Prostate gland (tissue), 2 donors: ENCODE measurements at regions not wholly inside any gene's neighbourhood (a gene's known extent, or its start where the extent isn't known, plus 50 kb on each side); places are given as distances from the start of the nearest gene placed in this dataset.
A peak's percentile ranks its signal among the peaks of the same experiment; 100 is the strongest.

Experiments used
- DNase-seq: peaks from one replicate; pipeline ENCODE4 v3.0.0-alpha.2; 2019; ENCODE audit warnings: low spot score
- H3K27ac ChIP-seq, 2 donors: fragments of 200-600 bp; sonication (generic); 2 replicates each; pipeline ENCODE4 v1.5.1; 2017 to 2019
- H3K27me3 ChIP-seq: fragments of 200-600 bp; sonication (generic); replicated peaks from 2 replicates; pipeline ENCODE4 v1.5.1; 2019; ENCODE audit not compliant: insufficient read depth
- H3K36me3 ChIP-seq, 2 donors: fragments of 200-600 bp; sonication (generic); 1 replicate in 1 of 2; 2 replicates in 1 of 2; pipeline versions ENCODE4 v1.5.1 to v1.8.1; 2017 to 2019
- H3K4me1 ChIP-seq: fragments of 200-600 bp; sonication (generic); replicated peaks from 2 replicates; pipeline ENCODE4 v1.5.1; 2019
- H3K4me3 ChIP-seq, 2 donors: fragments of 200-600 bp; sonication (generic); 2 replicates each; pipeline ENCODE4 v1.5.1; 2017 to 2019
- H3K9me3 ChIP-seq: fragments of 200-600 bp; sonication (generic); 2 replicates; pipeline ENCODE4 v1.5.1; 2017
- CTCF ChIP-seq, 4 experiments: fragments of 200-600 bp in 2 of 4; fragments of 450-650 bp in 2 of 4; sonication (generic) in 2 of 4; IDR thresholded peaks; 1 replicate in 3 of 4; 2 replicates in 1 of 4; pipeline ENCODE4 v1.5.1; 2016 to 2019; ENCODE audit warnings: antibody characterized with exemption in 4 of 4, mild to moderate bottlenecking in 2 of 4, moderate library complexity in 2 of 4
- POLR2A ChIP-seq: fragments of 450-650 bp; IDR thresholded peaks from one replicate; pipeline ENCODE4 v1.6.1; 2016; ENCODE audit warnings: antibody characterized with exemption, mild to moderate bottlenecking
- POLR2AphosphoS5 ChIP-seq: sonication (generic); formaldehyde crosslinking; IDR thresholded peaks from one replicate; pipeline ENCODE4 v1.6.1; 2017; ENCODE audit warnings: antibody characterized with exemption
- WGBS: methylation state at CpG from one replicate; pipeline ENCODE4 v1.1.5; 2018; 5-methylcytosine and 5-hydroxymethylcytosine counted together
- intact Hi-C: fragments of 100-400 bp; cut with DNase I; formaldehyde crosslinking; loops from one replicate; pipeline ENCODE4 v1.14.2; 2022

GRCh38 chr6:56764081-56764566 is 121.4 kb upstream of the DST start:
- Histone ChIP-seq H3K4me1 (no peaks in the 10 kb centered on the region), H3K27me3 (no peaks in the 10 kb centered on the region), H3K36me3 (no peaks in the 10 kb centered on the region), H3K9me3 (no peaks in the 10 kb centered on the region), H3K27ac (no peak overlapping the region), H3K4me3 (no peak overlapping the region)
- intact Hi-C loops, result no loop called here
- DNase-seq, result no peak
- WGBS, result 50% methylated on average over 3 of the region's 3 CpGs
- peak in 1 of 4 experiments; percentile 14 for TF ChIP-seq CTCF (IDR thresholded peaks at IDR 0.05)
- TF ChIP-seq POLR2A, result no peak
- TF ChIP-seq POLR2AphosphoS5, result no peak

GRCh38 chr6:56761651-56762050 is 119.0 kb upstream of the DST start:
- H3K4me1 ChIP-seq, result no peaks in the 10 kb centered on the region
- no peak for DNase-seq
- TF ChIP-seq CTCF (IDR thresholded peaks at IDR 0.05), result no peak
- no peak for TF ChIP-seq POLR2AphosphoS5
- no peak for TF ChIP-seq POLR2A
- H3K4me3 ChIP-seq, result no peak overlapping the region
- no peaks in the 10 kb centered on the region for H3K9me3 ChIP-seq
- H3K36me3 ChIP-seq, result no peaks in the 10 kb centered on the region
- intact Hi-C loops, result no loop called here
- 85% methylated on average over 1 of the region's 1 CpG for WGBS
- H3K27me3 ChIP-seq, result no peaks in the 10 kb centered on the region
- no peak overlapping the region for H3K27ac ChIP-seq

- H3K36me3 ChIP-seq, result no peaks in the 10 kb centered on the region
- no peaks in the 10 kb centered on the region for H3K9me3 ChIP-seq
- TF ChIP-seq POLR2AphosphoS5 (no peak), CTCF (IDR thresholded peaks at IDR 0.05) (no peak), POLR2A (no peak)
- no peaks in the 10 kb centered on the region for H3K4me1 ChIP-seq
- DNase-seq, result no peak
- H3K27me3 ChIP-seq, result no peaks in the 10 kb centered on the region
- H3K27ac ChIP-seq, result no peak overlapping the region
- WGBS, result 41% methylated on average over 1 of the region's 1 CpG
- no peak overlapping the region for H3K4me3 ChIP-seq
- intact Hi-C loops, result no loop called here
These were observed 118.2 kb upstream of the DST start for GRCh38 chr6:56760842-56761241.

- no peak overlapping the region for H3K27ac ChIP-seq
- no peaks in the 10 kb centered on the region for H3K27me3 ChIP-seq
- intact Hi-C loops, result loop anchor here (5.0 kb wide), 1 partner anchor 47 kb away; no protein-coding TSS in a partner anchor
- no peak overlapping the region for H3K4me3 ChIP-seq
- no peaks in the 10 kb centered on the region for H3K4me1 ChIP-seq
- TF ChIP-seq CTCF (IDR thresholded peaks at IDR 0.05) (no peak), POLR2A (no peak), POLR2AphosphoS5 (no peak)
- no peak for DNase-seq
- 62% methylated on average over 2 of the region's 2 CpGs for WGBS
- H3K9me3 ChIP-seq, result no peaks in the 10 kb centered on the region
- H3K36me3 ChIP-seq, result no peaks in the 10 kb centered on the region
These were observed 116.8 kb upstream of the DST start for GRCh38 chr6:56759521-56759920.

GRCh38 chr6:56758553-56758952 is 115.9 kb upstream of the DST start:
- H3K27ac ChIP-seq, result no peak overlapping the region
- no peak overlapping the region for H3K4me3 ChIP-seq
- no peak for DNase-seq
- 94% methylated on average over 2 of the region's 2 CpGs for WGBS
- no peaks in the 10 kb centered on the region for H3K4me1 ChIP-seq
- intact Hi-C loops, result loop anchor here (5.0 kb wide), 1 partner anchor 46 kb away; no protein-coding TSS in a partner anchor
- no peaks in the 10 kb centered on the region for H3K36me3 ChIP-seq
- H3K27me3 ChIP-seq, result no peaks in the 10 kb centered on the region
- no peaks in the 10 kb centered on the region for H3K9me3 ChIP-seq
- TF ChIP-seq POLR2AphosphoS5 (no peak), CTCF (IDR thresholded peaks at IDR 0.05) (no peak), POLR2A (no peak)
